ENCODE measurements at regions not wholly inside any gene's neighbourhood (a gene's known extent, or its start where the extent isn't known, plus 50 kb on each side); places are given as distances from the start of the nearest gene placed in this dataset.

DNA sequence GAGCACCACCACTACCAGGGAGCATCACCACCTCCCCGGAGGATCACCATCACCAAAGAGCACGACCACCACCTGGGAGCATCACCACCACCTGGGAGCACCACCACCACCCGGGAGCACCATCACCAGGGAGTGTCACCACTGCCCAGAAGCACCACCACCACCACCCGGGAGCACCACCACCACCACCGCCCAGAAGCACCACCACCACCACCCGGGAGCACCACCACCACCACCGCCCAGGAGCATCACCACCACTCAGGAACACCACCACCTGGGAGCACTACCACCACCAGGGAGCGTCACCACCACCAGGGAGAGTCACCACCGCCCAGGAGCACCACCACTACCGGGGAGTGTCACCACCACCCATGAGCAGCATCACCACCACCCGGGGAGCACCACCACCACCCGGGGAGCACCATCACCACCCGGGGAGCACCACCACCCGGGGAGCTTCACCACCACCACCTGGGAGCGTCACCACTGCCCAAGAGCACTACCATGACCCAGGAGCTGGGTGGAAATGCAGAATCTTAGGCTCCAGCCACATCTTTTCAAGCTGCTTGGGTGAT is 237.3 kb downstream of the SOD2 start:
- Mint-ChIP-seq H3K4me3 (no peak overlapping the region), H3K27ac (no peak overlapping the region), H3K36me3 (ENCODE audit: low read depth) (no peaks in the 10 kb centered on the region), H3K27me3 (ENCODE audit: low read depth) (peaks cover 14% of the 10 kb centered on the region), H3K4me1 (peaks cover 9% of the 10 kb centered on the region), H3K9me3 (peaks cover 5% of the 10 kb centered on the region)
- TF ChIP-seq CTCF (IDR thresholded peaks at IDR 0.05; ENCODE audit: unreplicated experiment in 3 of 3) = no peak

GRCh38 chr6:159450815-159451465 is 242.1 kb downstream of the SOD2 start:
- peak overlapping the region in 2 of 3 experiments; percentile 1 to 37 for H3K27ac Mint-ChIP-seq
- peaks cover 17% of the 10 kb centered on the region for H3K4me1 Mint-ChIP-seq
- peaks cover 5% of the 10 kb centered on the region for H3K9me3 Mint-ChIP-seq
- no peak for TF ChIP-seq CTCF (IDR thresholded peaks at IDR 0.05; ENCODE audit: unreplicated experiment in 3 of 3)
- no peaks in the 10 kb centered on the region for H3K36me3 Mint-ChIP-seq (ENCODE audit: low read depth)
- peaks cover 28% of the 10 kb centered on the region for H3K27me3 Mint-ChIP-seq (ENCODE audit: low read depth)
- no peak overlapping the region for H3K4me3 Mint-ChIP-seq

GRCh38 chr6:159446340-159446739 is 246.7 kb downstream of the SOD2 start:
- no peaks in the 10 kb centered on the region for H3K9me3 Mint-ChIP-seq
- H3K4me1 Mint-ChIP-seq = peaks cover 32% of the 10 kb centered on the region
- peaks cover 49% of the 10 kb centered on the region for H3K27me3 Mint-ChIP-seq (ENCODE audit: low read depth)
- H3K4me3 Mint-ChIP-seq = no peak overlapping the region
- TF ChIP-seq CTCF (IDR thresholded peaks at IDR 0.05; ENCODE audit: unreplicated experiment in 3 of 3) = no peak
- H3K36me3 Mint-ChIP-seq (ENCODE audit: low read depth) = no peaks in the 10 kb centered on the region
- no peak overlapping the region for H3K27ac Mint-ChIP-seq

GRCh38 chr6:159445351-159445750 is 247.7 kb downstream of the SOD2 start:
- Mint-ChIP-seq H3K4me3 (no peak overlapping the region), H3K36me3 (ENCODE audit: low read depth) (no peaks in the 10 kb centered on the region), H3K4me1 (peaks cover 29% of the 10 kb centered on the region), H3K27me3 (ENCODE audit: low read depth) (peaks cover 49% of the 10 kb centered on the region), H3K27ac (no peak overlapping the region), H3K9me3 (no peaks in the 10 kb centered on the region)
- no peak for TF ChIP-seq CTCF (IDR thresholded peaks at IDR 0.05; ENCODE audit: unreplicated experiment in 3 of 3)

GRCh38 chr6:159444056-159444760 is 248.8 kb downstream of the SOD2 start:
- Mint-ChIP-seq H3K27ac (no peak overlapping the region), H3K9me3 (no peaks in the 10 kb centered on the region), H3K4me1 (peaks cover 33% of the 10 kb centered on the region), H3K36me3 (ENCODE audit: low read depth) (no peaks in the 10 kb centered on the region), H3K27me3 (ENCODE audit: low read depth) (peaks cover 52% of the 10 kb centered on the region), H3K4me3 (no peak overlapping the region)
- TF ChIP-seq CTCF (IDR thresholded peaks at IDR 0.05; ENCODE audit: unreplicated experiment in 3 of 3) = no peak
